NCI-H187 treated with DMSO at 0.1 percent for 48 hours (cell line): ENCODE measurements at regions not wholly inside any gene's neighbourhood (a gene's known extent, or its start where the extent isn't known, plus 50 kb on each side); places are given as distances from the start of the nearest gene placed in this dataset.

Experiments used
- DNase-seq: peaks from one replicate; lab custom pipeline; 2025; lab: John Stamatoyannopoulos, UW

GRCh38 chr21:27645285-27645684 lies 678.4 kb upstream of the ADAMTS5 start:
- no peak for DNase-seq

- no peak for DNase-seq
Measured at GRCh38 chr21:27643326-27643725, 676.4 kb upstream of the ADAMTS5 start.

GRCh38 chr21:27639286-27639685 lies 672.4 kb upstream of the ADAMTS5 start:
- DNase-seq: no peak

- DNase-seq: no peak
Measured at GRCh38 chr21:27636656-27637055, 669.8 kb upstream of the ADAMTS5 start.

GRCh38 chr21:27633631-27634030 lies 666.7 kb upstream of the ADAMTS5 start:
- DNase-seq: no peak

- no peak for DNase-seq
Measured at GRCh38 chr21:27631471-27631870, 664.6 kb upstream of the ADAMTS5 start.

GRCh38 chr21:27622631-27623030 lies 655.7 kb upstream of the ADAMTS5 start:
- no peak for DNase-seq

GRCh38 chr21:27614231-27614630 lies 647.3 kb upstream of the ADAMTS5 start:
- DNase-seq: no peak

- DNase-seq: no peak
Measured at GRCh38 chr21:27606422-27606821, 639.5 kb upstream of the ADAMTS5 start.

GRCh38 chr21:27596196-27596595 lies 629.3 kb upstream of the ADAMTS5 start:
- no peak for DNase-seq

GRCh38 chr21:27595716-27596115 lies 628.8 kb upstream of the ADAMTS5 start:
- no peak for DNase-seq

GRCh38 chr21:27590271-27590670 lies 623.4 kb upstream of the ADAMTS5 start:
- no peak for DNase-seq

GRCh38 chr21:27589781-27590180 lies 622.9 kb upstream of the ADAMTS5 start:
- no peak for DNase-seq

GRCh38 chr21:27586986-27587385 lies 620.1 kb upstream of the ADAMTS5 start:
- DNase-seq: no peak

GRCh38 chr21:27586326-27586725 lies 619.4 kb upstream of the ADAMTS5 start:
- DNase-seq: no peak

GRCh38 chr21:27584256-27584655 lies 617.4 kb upstream of the ADAMTS5 start:
- DNase-seq: no peak

- DNase-seq: no peak
Measured at GRCh38 chr21:27582948-27583430, 616.1 kb upstream of the ADAMTS5 start.

- DNase-seq: no peak
Measured at GRCh38 chr21:27582246-27582947, 615.5 kb upstream of the ADAMTS5 start.

- no peak for DNase-seq
Measured at GRCh38 chr21:27581168-27581567, 614.3 kb upstream of the ADAMTS5 start.

- no peak for DNase-seq
Measured at GRCh38 chr21:27580276-27580675, 613.4 kb upstream of the ADAMTS5 start.

- no peak for DNase-seq
Measured at GRCh38 chr21:27578741-27579265, 611.9 kb upstream of the ADAMTS5 start.

- DNase-seq: no peak
Measured at GRCh38 chr21:27572696-27573095, 605.8 kb upstream of the ADAMTS5 start.

GRCh38 chr21:27571706-27572105 lies 604.8 kb upstream of the ADAMTS5 start:
- no peak for DNase-seq

- no peak for DNase-seq
Measured at GRCh38 chr21:27570306-27570868, 603.5 kb upstream of the ADAMTS5 start.
